ENCODE measurements at regions not wholly inside any gene's neighbourhood (a gene's known extent, or its start where the extent isn't known, plus 50 kb on each side); places are given as distances from the start of the nearest gene placed in this dataset.

GRCh38 chr14:53742233-53742620 is 214.4 kb downstream of the BMP4 start:
- peak in 1 of 2 donors; percentile 3 for DNase-seq (ENCODE audit: low read depth in 2 of 2)
- H4K20me1 ChIP-seq (ENCODE audit: control insufficient read depth, extremely low read depth, insufficient read depth, low read length): no peaks in the 10 kb centered on the region
- no peaks in the 10 kb centered on the region for H3K79me2 ChIP-seq (ENCODE audit: control insufficient read depth, insufficient read depth, low read length)
- H3K4me1 ChIP-seq (ENCODE audit: control insufficient read depth, extremely low read depth, insufficient read depth, low read length): no peaks in the 10 kb centered on the region
- H3K4me2 ChIP-seq (ENCODE audit: extremely low read depth, insufficient read depth, low read length): no peak overlapping the region
- H3K9me3 ChIP-seq (ENCODE audit: control insufficient read depth, insufficient read depth, low read depth, low read length): no peaks in the 10 kb centered on the region
- TF ChIP-seq EZH2 (IDR thresholded peaks at IDR 0.05; ENCODE audit: low read length, missing control alignments): no peak
- TF ChIP-seq CTCF (conservative IDR thresholded peaks at IDR 0.05 in 1 of 2, IDR thresholded peaks at IDR 0.05 in 1 of 2; ENCODE audit: low read depth in 1 of 2, low read length in 2 of 2): no peak
- no peak overlapping the region for H3K9ac ChIP-seq (ENCODE audit: insufficient read depth, low read length)
- no peak overlapping the region for H3K27ac ChIP-seq (ENCODE audit: insufficient read depth, low read length)
- no peaks in the 10 kb centered on the region for H3K36me3 ChIP-seq (ENCODE audit: control insufficient read depth, insufficient read depth, low read length)
- no peak overlapping the region for H3K4me3 ChIP-seq (replicated peaks in 1 of 4; ENCODE audit: control extremely low read depth in 1 of 4, insufficient read depth in 1 of 4, low read depth in 3 of 4, low read length in 4 of 4)
- H2AFZ ChIP-seq (ENCODE audit: low read length): no peak overlapping the region
- no peaks in the 10 kb centered on the region for H3K27me3 ChIP-seq (ENCODE audit: control insufficient read depth, insufficient read depth, low read length)

- Histone ChIP-seq H3K4me1 (ENCODE audit: control insufficient read depth, extremely low read depth, insufficient read depth, low read length) (no peaks in the 10 kb centered on the region), H3K4me2 (ENCODE audit: extremely low read depth, insufficient read depth, low read length) (no peak overlapping the region), H3K27ac (ENCODE audit: insufficient read depth, low read length) (no peak overlapping the region), H3K9me3 (ENCODE audit: control insufficient read depth, insufficient read depth, low read depth, low read length) (no peaks in the 10 kb centered on the region), H3K79me2 (ENCODE audit: control insufficient read depth, insufficient read depth, low read length) (no peaks in the 10 kb centered on the region), H3K36me3 (ENCODE audit: control insufficient read depth, insufficient read depth, low read length) (no peaks in the 10 kb centered on the region), H3K4me3 (replicated peaks in 1 of 4; ENCODE audit: control extremely low read depth in 1 of 4, insufficient read depth in 1 of 4, low read depth in 3 of 4, low read length in 4 of 4) (no peak overlapping the region), H4K20me1 (ENCODE audit: control insufficient read depth, extremely low read depth, insufficient read depth, low read length) (no peaks in the 10 kb centered on the region), H3K27me3 (ENCODE audit: control insufficient read depth, insufficient read depth, low read length) (no peaks in the 10 kb centered on the region), H2AFZ (ENCODE audit: low read length) (no peak overlapping the region), H3K9ac (ENCODE audit: insufficient read depth, low read length) (no peak overlapping the region)
- TF ChIP-seq CTCF (conservative IDR thresholded peaks at IDR 0.05 in 1 of 2, IDR thresholded peaks at IDR 0.05 in 1 of 2; ENCODE audit: low read depth in 1 of 2, low read length in 2 of 2): no peak
- no peak for TF ChIP-seq EZH2 (IDR thresholded peaks at IDR 0.05; ENCODE audit: low read length, missing control alignments)
- peak; percentile 2 to 79 for DNase-seq (ENCODE audit: low read depth in 2 of 2)
These were observed 215.0 kb downstream of the BMP4 start for GRCh38 chr14:53741479-53742232.

- Histone ChIP-seq H3K4me3 (replicated peaks in 1 of 4; ENCODE audit: control extremely low read depth in 1 of 4, insufficient read depth in 1 of 4, low read depth in 3 of 4, low read length in 4 of 4) (no peak overlapping the region), H3K27me3 (ENCODE audit: control insufficient read depth, insufficient read depth, low read length) (no peaks in the 10 kb centered on the region), H3K4me2 (ENCODE audit: extremely low read depth, insufficient read depth, low read length) (no peak overlapping the region), H3K4me1 (ENCODE audit: control insufficient read depth, extremely low read depth, insufficient read depth, low read length) (no peaks in the 10 kb centered on the region), H3K79me2 (ENCODE audit: control insufficient read depth, insufficient read depth, low read length) (no peaks in the 10 kb centered on the region), H4K20me1 (ENCODE audit: control insufficient read depth, extremely low read depth, insufficient read depth, low read length) (no peaks in the 10 kb centered on the region), H3K9me3 (ENCODE audit: control insufficient read depth, insufficient read depth, low read depth, low read length) (no peaks in the 10 kb centered on the region), H3K36me3 (ENCODE audit: control insufficient read depth, insufficient read depth, low read length) (no peaks in the 10 kb centered on the region), H3K9ac (ENCODE audit: insufficient read depth, low read length) (no peak overlapping the region), H3K27ac (ENCODE audit: insufficient read depth, low read length) (no peak overlapping the region), H2AFZ (ENCODE audit: low read length) (no peak overlapping the region)
- no peak for DNase-seq (ENCODE audit: low read depth in 2 of 2)
- no peak for TF ChIP-seq CTCF (conservative IDR thresholded peaks at IDR 0.05 in 1 of 2, IDR thresholded peaks at IDR 0.05 in 1 of 2; ENCODE audit: low read depth in 1 of 2, low read length in 2 of 2)
These were observed 216.1 kb downstream of the BMP4 start for GRCh38 chr14:53740570-53740969.

Measured in fibroblast of lung (primary cell).